A549 (cell line): ENCODE measurements at regions not wholly inside any gene's neighbourhood (a gene's known extent, or its start where the extent isn't known, plus 50 kb on each side); places are given as distances from the start of the nearest gene placed in this dataset.

Source experiments
- ATAC-seq, 2 experiments: fragments of 200-7000 bp in 1 of 2; fragments of >200 bp in 1 of 2; cut with Nextera tagmentation in 1 of 2; cut with Tn5 transposase in 1 of 2; 3 replicates each; pipeline versions ENCODE4 v1.8.0 to v1.9.1; 2018 to 2020; ENCODE audit warnings: mild to moderate bottlenecking in 1 of 2, moderate library complexity in 1 of 2
- CTCF ChIA-PET: fragments of 300-600 bp; sonication (Branson Sonifier 250); formaldehyde crosslinking; extraction: SDS; loops from one replicate; lab custom pipeline; 2021; ENCODE audit warnings: antibody characterized with exemption, inconsistent platforms; lab: Yijun Ruan, JAX
- POLR2A ChIA-PET: fragments of 350-600 bp; formaldehyde crosslinking; extraction: SDS; loops from one replicate; lab custom pipeline; 2021; ENCODE audit warnings: antibody characterized with exemption, inconsistent platforms; lab: Yijun Ruan, JAX
- DNase-seq, 2 experiments: peaks; one replicate each; pipeline versions ENCODE4 v3.0.0 to v3.0.0-alpha.2; 2011 to 2016; ENCODE audit warnings: low read depth in 1 of 2, low spot score in 1 of 2
- FAIRE-seq: peaks from 2 replicates; lab custom pipeline; 2011; peaks lifted over from hg19 to GRCh38; lab: Jason Lieb, UNC
- H3K27ac ChIP-seq, 2 experiments: fragments of >200 bp; sonication (Bioruptor Twin); formaldehyde crosslinking; 3 replicates each; pipeline ENCODE4 v1.5.1; 2016 to 2017
- H3K4me1 ChIP-seq: fragments of >200 bp; sonication (Bioruptor Twin); formaldehyde crosslinking; 3 replicates; pipeline ENCODE4 v1.6.1; 2016
- H3K4me2 ChIP-seq: fragments of >200 bp; sonication (Bioruptor Twin); formaldehyde crosslinking; 3 replicates; pipeline ENCODE4 v1.6.1; 2016
- H3K4me3 ChIP-seq: fragments of >200 bp; sonication (Bioruptor Twin); formaldehyde crosslinking; 3 replicates; pipeline ENCODE4 v1.5.1; 2016
- H3K9me3 ChIP-seq: fragments of >200 bp; sonication (Bioruptor Twin); formaldehyde crosslinking; 3 replicates; pipeline ENCODE4 v1.6.1; 2016
- CHD4 ChIP-seq: fragments of 200-600 bp; sonication (generic); IDR thresholded peaks from 2 replicates; pipeline ENCODE4 v1.6.1; 2016; ENCODE audit warnings: antibody characterized with exemption, mild to moderate bottlenecking, borderline replicate concordance
- FOXS1 ChIP-seq: fragments of 250-450 bp; sonication (Bioruptor Pico); IDR thresholded peaks from 2 replicates; pipeline ENCODE4 v1.5.0; 2020; ENCODE audit warnings: mild to moderate bottlenecking, moderate library complexity
- GATA3 ChIP-seq: IDR thresholded peaks from 2 replicates; pipeline ENCODE4 v1.6.1; 2012; ENCODE audit warnings: borderline replicate concordance
- HDAC2 ChIP-seq: fragments of 200-600 bp; sonication (generic); IDR thresholded peaks from 2 replicates; pipeline ENCODE4 v1.6.1; 2016
- JUNB ChIP-seq: fragments of >200 bp; sonication (Bioruptor Twin); formaldehyde crosslinking; IDR thresholded peaks from 2 replicates; pipeline ENCODE4 v1.6.1; 2016
- KDM1A ChIP-seq: fragments of 200-600 bp; sonication (generic); IDR thresholded peaks from 2 replicates; pipeline ENCODE4 v1.6.1; 2016; ENCODE audit warnings: low read depth, mild to moderate bottlenecking
- MAFK ChIP-seq: fragments of 450-650 bp; IDR thresholded peaks from 2 replicates; pipeline ENCODE4 v1.6.1; 2014; ENCODE audit not compliant: partially characterized antibody
- PHF8 ChIP-seq: fragments of 200-600 bp; sonication (generic); IDR thresholded peaks from 2 replicates; pipeline ENCODE4 v1.6.1; 2016; ENCODE audit warnings: low read depth, mild to moderate bottlenecking, antibody characterized with exemption, moderate library complexity, borderline replicate concordance
- RCOR1 ChIP-seq: fragments of 150-350 bp; IDR thresholded peaks from 2 replicates; pipeline ENCODE4 v1.6.1; 2014; ENCODE audit warnings: antibody characterized with exemption, low read length, low read depth
- RFX5 ChIP-seq: fragments of 450-650 bp; IDR thresholded peaks from 2 replicates; pipeline ENCODE4 v1.7.1; 2014; ENCODE audit warnings: antibody characterized with exemption, mild to moderate bottlenecking, moderate library complexity
- ZFP36 ChIP-seq: fragments of 450-650 bp; IDR thresholded peaks from 2 replicates; pipeline ENCODE4 v1.6.1; 2014; ENCODE audit warnings: borderline replicate concordance; ENCODE audit not compliant: partially characterized antibody
- WGBS: methylation state at CpG from one replicate; pipeline ENCODE4 v1.1.6; 2017; ENCODE audit errors: missing lambda C conversion rate; 5-methylcytosine and 5-hydroxymethylcytosine counted together
- TF ChIP-seq, protein P1 (sequence below): fragments of >200 bp; sonication (Bioruptor Twin); formaldehyde crosslinking; IDR thresholded peaks from 3 replicates; pipeline ENCODE4 v1.6.1; 2016
- TF ChIP-seq, protein P2 (sequence below): fragments of 200-600 bp; sonication (generic); IDR thresholded peaks from 2 replicates; pipeline ENCODE4 v1.6.1; 2016; ENCODE audit warnings: antibody characterized with exemption, mild to moderate bottlenecking, moderate library complexity
- TF ChIP-seq, protein P3 (sequence below): fragments of >200 bp; sonication (Bioruptor Twin); formaldehyde crosslinking; IDR thresholded peaks from 3 replicates; pipeline ENCODE4 v1.5.1; 2016
- TF ChIP-seq, protein P4 (sequence below): fragments of 150-350 bp; IDR thresholded peaks from 2 replicates; pipeline ENCODE4 v1.6.1; 2014; ENCODE audit warnings: low read depth, mild to moderate bottlenecking, low read length

DNA sequence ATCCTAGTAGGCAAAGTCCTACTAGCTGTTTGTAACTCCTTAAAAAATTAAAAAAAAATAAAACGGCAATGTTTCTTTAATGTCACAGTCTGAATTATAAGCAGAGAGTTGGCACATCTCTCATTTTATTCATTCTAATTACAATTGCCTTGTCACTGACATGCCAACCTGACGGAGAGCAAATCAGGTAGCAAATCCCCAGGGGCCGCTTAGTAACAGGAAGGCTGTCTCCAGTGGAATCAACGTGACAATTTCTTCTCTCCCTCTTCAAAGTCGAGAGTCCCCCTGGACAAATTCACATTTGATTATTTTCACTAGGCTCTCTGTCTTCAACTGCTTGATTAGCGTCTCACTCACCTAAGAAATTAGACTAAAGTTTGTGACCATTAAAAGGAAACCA is 1598.9 kb upstream of the PIK3C3 start:
- ChIA-PET CTCF (no interaction called here), POLR2A (no interaction called here)
- FAIRE-seq = no peak
- no peak for DNase-seq
- 7% methylated on average over 6 of the region's 6 CpGs for WGBS
- no peak overlapping the region for H3K4me2 ChIP-seq
- no peak for ATAC-seq
- H3K4me1 ChIP-seq = no peaks in the 10 kb centered on the region
- no peaks in the 10 kb centered on the region for H3K9me3 ChIP-seq
- no peak overlapping the region for H3K27ac ChIP-seq
- no peak for TF ChIP-seq HDAC2
- no peak overlapping the region for H3K4me3 ChIP-seq

DNA sequence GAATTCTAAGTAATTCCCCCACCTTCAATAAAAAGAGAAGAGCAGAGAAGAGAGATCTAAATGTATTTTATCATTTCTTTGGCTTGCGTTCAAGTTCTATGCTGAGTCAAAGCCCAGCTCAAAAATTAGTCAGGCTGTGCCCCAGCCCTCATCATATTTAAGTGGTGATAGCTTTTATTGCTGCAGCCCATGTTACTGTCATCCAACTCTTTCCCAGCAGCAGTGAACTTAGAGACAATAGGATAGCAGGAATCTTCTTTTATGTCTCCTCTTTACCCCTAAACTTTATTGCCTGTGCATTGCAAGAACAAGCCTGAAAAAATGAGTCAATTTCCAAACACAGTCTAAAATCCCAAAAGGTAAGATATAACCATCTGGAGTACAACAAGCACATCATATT is 1599.3 kb upstream of the PIK3C3 start:
- no peak for TF ChIP-seq PHF8
- TF ChIP-seq, protein P1, sequence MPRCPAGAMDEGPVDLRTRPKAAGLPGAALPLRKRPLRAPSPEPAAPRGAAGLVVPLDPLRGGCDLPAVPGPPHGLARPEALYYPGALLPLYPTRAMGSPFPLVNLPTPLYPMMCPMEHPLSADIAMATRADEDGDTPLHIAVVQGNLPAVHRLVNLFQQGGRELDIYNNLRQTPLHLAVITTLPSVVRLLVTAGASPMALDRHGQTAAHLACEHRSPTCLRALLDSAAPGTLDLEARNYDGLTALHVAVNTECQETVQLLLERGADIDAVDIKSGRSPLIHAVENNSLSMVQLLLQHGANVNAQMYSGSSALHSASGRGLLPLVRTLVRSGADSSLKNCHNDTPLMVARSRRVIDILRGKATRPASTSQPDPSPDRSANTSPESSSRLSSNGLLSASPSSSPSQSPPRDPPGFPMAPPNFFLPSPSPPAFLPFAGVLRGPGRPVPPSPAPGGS = no peak
- no peak for TF ChIP-seq KDM1A
- TF ChIP-seq ZFP36 = no peak
- no peak for TF ChIP-seq CHD4
- no peak for TF ChIP-seq FOXS1 (CRISPR knock-in tag)
- ChIA-PET CTCF (no interaction called here), POLR2A (no interaction called here)
- no peaks in the 10 kb centered on the region for H3K9me3 ChIP-seq
- no peak overlapping the region for H3K4me2 ChIP-seq
- no peaks in the 10 kb centered on the region for H3K4me1 ChIP-seq
- H3K27ac ChIP-seq = no peak overlapping the region
- no peak for FAIRE-seq
- WGBS = 55% methylated on average over 1 of the region's 1 CpG
- ATAC-seq = no peak
- no peak overlapping the region for H3K4me3 ChIP-seq
- DNase-seq = no peak

DNA sequence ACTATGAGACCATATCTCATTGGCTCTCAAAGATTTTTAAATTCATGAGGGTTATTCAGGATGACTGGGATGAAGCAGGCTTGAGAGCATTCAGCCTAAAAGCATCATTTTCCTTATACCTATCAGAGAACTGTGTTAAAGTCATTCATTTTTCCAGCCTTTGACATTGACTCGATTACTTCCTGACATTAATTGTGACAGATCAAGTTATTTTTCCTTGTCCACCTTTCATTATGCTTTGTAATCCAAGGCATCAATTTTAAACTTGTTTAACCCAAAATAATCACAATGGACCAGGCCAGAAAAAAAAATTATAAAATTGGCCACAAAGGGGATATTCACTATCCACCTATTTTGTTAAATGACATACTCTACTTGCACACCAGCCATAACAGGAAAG is 1606.8 kb upstream of the PIK3C3 start:
- 0% methylated on average over 1 of the region's 1 CpG for WGBS
- Histone ChIP-seq H3K4me3 (no peak overlapping the region), H3K4me1 (no peaks in the 10 kb centered on the region), H3K9me3 (no peaks in the 10 kb centered on the region), H3K27ac (no peak overlapping the region), H3K4me2 (no peak overlapping the region)
- no peak for FAIRE-seq
- ChIA-PET POLR2A (no interaction called here), CTCF (no interaction called here)
- no peak for ATAC-seq
- DNase-seq = no peak
- no peak for TF ChIP-seq GATA3
- TF ChIP-seq, protein P2, sequence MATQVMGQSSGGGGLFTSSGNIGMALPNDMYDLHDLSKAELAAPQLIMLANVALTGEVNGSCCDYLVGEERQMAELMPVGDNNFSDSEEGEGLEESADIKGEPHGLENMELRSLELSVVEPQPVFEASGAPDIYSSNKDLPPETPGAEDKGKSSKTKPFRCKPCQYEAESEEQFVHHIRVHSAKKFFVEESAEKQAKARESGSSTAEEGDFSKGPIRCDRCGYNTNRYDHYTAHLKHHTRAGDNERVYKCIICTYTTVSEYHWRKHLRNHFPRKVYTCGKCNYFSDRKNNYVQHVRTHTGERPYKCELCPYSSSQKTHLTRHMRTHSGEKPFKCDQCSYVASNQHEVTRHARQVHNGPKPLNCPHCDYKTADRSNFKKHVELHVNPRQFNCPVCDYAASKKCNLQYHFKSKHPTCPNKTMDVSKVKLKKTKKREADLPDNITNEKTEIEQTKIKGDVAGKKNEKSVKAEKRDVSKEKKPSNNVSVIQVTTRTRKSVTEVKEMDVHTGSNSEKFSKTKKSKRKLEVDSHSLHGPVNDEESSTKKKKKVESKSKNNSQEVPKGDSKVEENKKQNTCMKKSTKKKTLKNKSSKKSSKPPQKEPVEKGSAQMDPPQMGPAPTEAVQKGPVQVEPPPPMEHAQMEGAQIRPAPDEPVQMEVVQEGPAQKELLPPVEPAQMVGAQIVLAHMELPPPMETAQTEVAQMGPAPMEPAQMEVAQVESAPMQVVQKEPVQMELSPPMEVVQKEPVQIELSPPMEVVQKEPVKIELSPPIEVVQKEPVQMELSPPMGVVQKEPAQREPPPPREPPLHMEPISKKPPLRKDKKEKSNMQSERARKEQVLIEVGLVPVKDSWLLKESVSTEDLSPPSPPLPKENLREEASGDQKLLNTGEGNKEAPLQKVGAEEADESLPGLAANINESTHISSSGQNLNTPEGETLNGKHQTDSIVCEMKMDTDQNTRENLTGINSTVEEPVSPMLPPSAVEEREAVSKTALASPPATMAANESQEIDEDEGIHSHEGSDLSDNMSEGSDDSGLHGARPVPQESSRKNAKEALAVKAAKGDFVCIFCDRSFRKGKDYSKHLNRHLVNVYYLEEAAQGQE = no peak
- no peak for TF ChIP-seq RFX5
- TF ChIP-seq, protein P3, sequence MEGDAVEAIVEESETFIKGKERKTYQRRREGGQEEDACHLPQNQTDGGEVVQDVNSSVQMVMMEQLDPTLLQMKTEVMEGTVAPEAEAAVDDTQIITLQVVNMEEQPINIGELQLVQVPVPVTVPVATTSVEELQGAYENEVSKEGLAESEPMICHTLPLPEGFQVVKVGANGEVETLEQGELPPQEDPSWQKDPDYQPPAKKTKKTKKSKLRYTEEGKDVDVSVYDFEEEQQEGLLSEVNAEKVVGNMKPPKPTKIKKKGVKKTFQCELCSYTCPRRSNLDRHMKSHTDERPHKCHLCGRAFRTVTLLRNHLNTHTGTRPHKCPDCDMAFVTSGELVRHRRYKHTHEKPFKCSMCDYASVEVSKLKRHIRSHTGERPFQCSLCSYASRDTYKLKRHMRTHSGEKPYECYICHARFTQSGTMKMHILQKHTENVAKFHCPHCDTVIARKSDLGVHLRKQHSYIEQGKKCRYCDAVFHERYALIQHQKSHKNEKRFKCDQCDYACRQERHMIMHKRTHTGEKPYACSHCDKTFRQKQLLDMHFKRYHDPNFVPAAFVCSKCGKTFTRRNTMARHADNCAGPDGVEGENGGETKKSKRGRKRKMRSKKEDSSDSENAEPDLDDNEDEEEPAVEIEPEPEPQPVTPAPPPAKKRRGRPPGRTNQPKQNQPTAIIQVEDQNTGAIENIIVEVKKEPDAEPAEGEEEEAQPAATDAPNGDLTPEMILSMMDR = no peak
- no peak for TF ChIP-seq JUNB
- TF ChIP-seq, protein P4, sequence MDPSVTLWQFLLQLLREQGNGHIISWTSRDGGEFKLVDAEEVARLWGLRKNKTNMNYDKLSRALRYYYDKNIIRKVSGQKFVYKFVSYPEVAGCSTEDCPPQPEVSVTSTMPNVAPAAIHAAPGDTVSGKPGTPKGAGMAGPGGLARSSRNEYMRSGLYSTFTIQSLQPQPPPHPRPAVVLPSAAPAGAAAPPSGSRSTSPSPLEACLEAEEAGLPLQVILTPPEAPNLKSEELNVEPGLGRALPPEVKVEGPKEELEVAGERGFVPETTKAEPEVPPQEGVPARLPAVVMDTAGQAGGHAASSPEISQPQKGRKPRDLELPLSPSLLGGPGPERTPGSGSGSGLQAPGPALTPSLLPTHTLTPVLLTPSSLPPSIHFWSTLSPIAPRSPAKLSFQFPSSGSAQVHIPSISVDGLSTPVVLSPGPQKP = no peak
- TF ChIP-seq FOXS1 (CRISPR knock-in tag) = no peak
- no peak for TF ChIP-seq MAFK
- no peak for TF ChIP-seq RCOR1
